NCI-H2196 (cell line): ENCODE measurements at regions not wholly inside any gene's neighbourhood (a gene's known extent, or its start where the extent isn't known, plus 50 kb on each side); places are given as distances from the start of the nearest gene placed in this dataset.
"Not testable (repeated sequence)": the region's sequence is repeated elsewhere in the genome, so short reads cannot be mapped to it uniquely, and the experiment has no call there.

ENCODE experiments used
- DNase-seq: peaks from one replicate; lab custom pipeline; 2025; ENCODE audit not compliant: unreplicated experiment; lab: John Stamatoyannopoulos, UW

GRCh38 chr1:47656719-47657685 is 219.2 kb downstream of the FOXD2 start:
- no peak for DNase-seq

- no peak for DNase-seq
Measured at GRCh38 chr1:47658161-47658920, 220.5 kb downstream of the FOXD2 start.

- DNase-seq, result no peak
Measured at GRCh38 chr1:47659146-47659545, 221.3 kb downstream of the FOXD2 start.

GRCh38 chr1:47660622-47661021 is 222.8 kb downstream of the FOXD2 start:
- no peak for DNase-seq

DNA sequence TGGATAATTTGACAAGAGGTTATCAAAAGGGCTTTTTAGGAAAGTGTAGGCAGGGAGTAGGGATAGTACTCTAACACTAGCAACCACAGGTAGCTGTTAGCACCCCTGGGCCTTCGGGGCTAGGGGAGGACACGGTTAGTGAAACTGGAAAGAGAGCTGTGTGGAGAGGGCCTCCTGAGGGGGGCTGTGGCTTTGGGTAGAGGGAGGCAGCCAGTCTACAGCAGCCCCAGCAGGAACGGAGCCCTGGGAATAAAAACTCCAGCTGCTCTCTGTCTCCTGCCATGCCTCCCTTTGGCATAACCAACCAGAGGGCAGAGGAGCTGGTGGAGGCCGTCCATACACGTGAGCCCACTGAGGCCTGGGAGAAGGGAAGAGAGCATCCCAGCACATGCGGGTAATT is 223.2 kb downstream of the FOXD2 start:
- DNase-seq, result no peak

GRCh38 chr1:47662068-47662467 is 224.2 kb downstream of the FOXD2 start:
- no peak for DNase-seq

- no peak for DNase-seq
Measured at GRCh38 chr1:47663286-47663685, 225.4 kb downstream of the FOXD2 start.

- DNase-seq, result no peak
Measured at GRCh38 chr1:47664356-47664755, 226.5 kb downstream of the FOXD2 start.

DNA sequence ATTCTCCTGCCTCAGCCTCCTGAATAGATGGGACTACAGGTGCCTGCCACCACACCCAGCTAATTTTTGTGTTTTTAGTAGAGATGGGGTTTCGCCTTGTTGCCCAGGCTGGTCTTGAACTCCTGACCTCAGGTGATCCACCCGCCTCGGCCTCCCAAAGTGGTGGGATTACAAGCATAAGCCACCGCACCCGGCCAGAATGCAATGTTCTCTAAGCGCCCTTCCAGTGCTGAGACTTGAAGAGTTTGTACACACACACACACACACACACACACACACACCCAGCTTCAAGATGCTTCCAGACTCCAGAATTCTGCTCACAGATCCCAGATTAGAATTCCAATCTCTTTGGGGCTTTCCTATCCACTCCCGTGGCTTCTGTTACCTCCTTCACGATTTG is 227.1 kb downstream of the FOXD2 start:
- not testable (repeated sequence) for DNase-seq

GRCh38 chr1:47669081-47669585 is 231.3 kb downstream of the FOXD2 start:
- DNase-seq, result no peak

DNA sequence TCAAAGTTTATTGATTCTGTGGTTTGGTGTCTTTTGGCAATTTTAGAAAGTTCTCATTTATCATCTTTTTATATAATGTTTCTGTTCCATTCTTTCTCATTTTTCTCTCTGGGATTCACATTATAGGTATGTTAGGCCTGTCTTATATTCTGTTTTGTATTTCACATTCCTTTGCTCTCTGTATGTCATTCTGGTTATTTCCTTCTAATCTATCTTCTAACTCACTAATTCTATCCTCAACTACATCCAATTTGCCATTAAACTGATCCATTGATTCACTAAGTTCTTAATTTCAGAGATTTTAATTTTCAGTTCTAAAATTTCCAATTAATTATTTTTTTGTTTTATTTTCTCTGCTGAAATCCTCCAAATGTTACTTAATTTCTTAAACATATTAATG is 234.8 kb downstream of the FOXD2 start:
- no peak for DNase-seq

GRCh38 chr1:47674189-47674588 is 236.3 kb downstream of the FOXD2 start:
- no peak for DNase-seq

GRCh38 chr1:47675047-47675675 is 237.3 kb downstream of the FOXD2 start:
- no peak for DNase-seq

GRCh38 chr1:47675721-47676120 is 237.9 kb downstream of the FOXD2 start:
- no peak for DNase-seq

- DNase-seq, result no peak
Measured at GRCh38 chr1:47676311-47677054, 238.6 kb downstream of the FOXD2 start.

DNA sequence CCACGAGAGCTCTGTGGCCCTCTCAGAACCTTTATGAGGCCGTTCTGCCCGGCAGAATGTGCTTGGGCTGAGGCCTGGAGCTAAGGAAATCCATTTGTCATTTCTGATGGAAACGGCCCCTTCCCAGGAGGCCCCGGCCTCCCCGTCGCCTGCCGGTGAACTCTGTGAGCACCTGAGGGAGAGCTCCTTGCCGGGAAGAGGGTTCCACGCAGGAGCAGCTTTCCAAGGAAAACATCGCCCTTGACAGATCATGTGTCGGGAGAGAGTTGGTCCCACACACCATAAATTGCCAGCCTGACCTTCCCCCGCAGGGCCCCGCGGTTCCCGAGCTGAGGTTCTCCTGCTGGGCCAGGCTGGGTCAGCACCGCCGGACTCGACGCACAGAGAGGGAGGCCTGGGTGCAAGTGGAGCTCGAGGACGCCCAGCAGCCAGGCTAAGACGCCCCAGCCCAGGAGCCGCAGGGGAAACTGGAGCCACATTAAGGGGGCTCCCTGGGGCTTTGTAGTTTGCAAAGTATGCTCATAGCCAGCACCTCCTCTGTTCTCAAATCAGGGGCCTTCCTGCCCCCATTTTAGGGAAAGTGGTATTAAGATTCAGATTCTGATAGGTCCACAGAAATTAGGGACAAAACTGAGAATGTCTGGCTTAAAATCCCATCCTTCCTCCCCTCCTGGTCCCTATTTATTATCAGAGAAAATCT is 239.5 kb downstream of the FOXD2 start:
- no peak for DNase-seq

DNA sequence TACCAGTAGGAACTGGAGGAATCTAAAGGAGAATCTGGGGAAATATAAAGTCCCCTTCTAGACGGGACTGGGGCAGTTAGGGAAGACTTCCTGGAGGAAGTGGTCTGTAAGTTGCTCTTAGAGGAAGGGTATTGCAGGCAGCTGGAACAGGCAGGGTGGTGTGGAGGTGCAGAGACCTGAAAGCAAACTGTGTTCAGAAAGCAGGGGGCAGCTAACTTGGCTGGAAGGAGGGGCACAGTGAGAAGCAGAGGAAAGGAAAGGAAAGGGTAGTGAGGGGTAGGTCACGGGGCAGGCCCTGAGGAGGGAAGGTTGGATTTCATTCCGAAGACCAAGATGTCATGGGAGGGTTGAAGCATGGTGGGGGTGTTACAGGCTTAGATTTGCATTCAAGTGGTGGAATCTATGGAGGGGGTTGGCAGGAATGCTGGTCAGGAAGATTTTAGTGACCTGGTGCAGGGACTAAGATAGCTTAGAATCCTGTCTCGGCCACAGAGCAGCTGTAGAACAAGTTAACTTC is 240.7 kb downstream of the FOXD2 start:
- DNase-seq, result no peak

DNA sequence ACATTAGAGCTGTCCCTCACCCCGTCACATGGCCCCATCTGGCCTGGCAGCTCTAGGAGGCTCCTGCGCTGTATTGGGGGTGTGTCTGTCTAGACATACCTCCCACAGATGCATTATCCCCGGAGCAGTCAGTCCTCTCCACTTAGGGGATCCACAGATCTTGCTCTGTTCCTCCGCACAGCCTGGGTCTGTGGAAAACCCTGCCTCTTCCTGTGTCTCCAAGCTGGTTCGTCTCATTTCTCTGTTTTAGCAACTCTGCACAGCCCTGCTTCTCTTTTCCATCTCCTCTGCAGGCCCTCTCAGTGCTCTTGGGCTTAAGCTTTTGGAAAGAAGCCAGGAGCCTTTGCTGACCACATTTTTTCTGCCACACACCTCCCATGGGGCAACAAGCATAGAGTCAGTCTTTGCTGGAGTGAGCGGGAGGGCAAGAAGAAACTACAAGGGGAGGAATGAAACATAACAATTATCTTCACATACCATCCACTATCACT is 241.5 kb downstream of the FOXD2 start:
- no peak for DNase-seq

DNA sequence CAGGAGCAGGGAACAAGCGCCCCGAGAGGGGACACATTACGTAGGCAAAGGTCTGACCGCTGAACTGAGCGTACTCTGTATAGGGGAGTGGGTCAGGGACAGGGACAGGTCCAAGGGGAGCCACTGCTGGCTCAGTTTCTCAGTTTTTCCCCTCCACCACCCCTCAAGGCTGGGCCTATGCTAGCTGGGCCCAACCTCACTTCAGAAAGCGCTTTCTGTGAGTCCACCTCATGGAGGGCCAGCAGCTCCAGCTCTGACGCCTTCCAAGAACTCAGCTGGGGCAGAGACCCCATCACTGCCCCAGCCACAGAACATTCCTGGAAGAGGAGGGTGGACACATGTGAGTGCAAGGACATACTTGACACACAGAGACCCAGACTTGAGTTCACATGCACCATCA is 242.0 kb downstream of the FOXD2 start:
- DNase-seq, result no peak
